Skeletal muscle tissue (tissue), 3 donors: ENCODE measurements at regions not wholly inside any gene's neighbourhood (a gene's known extent, or its start where the extent isn't known, plus 50 kb on each side); places are given as distances from the start of the nearest gene placed in this dataset.

ENCODE experiments used
- H3K27ac ChIP-seq: one replicate; pipeline ENCODE4 v1.7.0; 2013; ENCODE audit warnings: mild to moderate bottlenecking, low read depth, low read length, inconsistent platforms
- H3K27me3 ChIP-seq, 3 donors: one replicate each; pipeline ENCODE4 v1.7.0; 2013; ENCODE audit warnings: low read length in 3 of 3; ENCODE audit not compliant: control insufficient read depth in 3 of 3, insufficient read depth in 3 of 3
- H3K36me3 ChIP-seq, 3 donors: one replicate each; pipeline ENCODE4 v1.7.0; 2013; ENCODE audit warnings: low read length in 3 of 3; ENCODE audit not compliant: control insufficient read depth in 3 of 3, insufficient read depth in 3 of 3
- H3K4me1 ChIP-seq, 3 donors: one replicate each; pipeline ENCODE4 v1.7.0; 2013; ENCODE audit warnings: low read length in 3 of 3, mild to moderate bottlenecking in 3 of 3; ENCODE audit not compliant: control insufficient read depth in 3 of 3, insufficient read depth in 3 of 3
- H3K4me3 ChIP-seq, 3 donors: one replicate each; pipeline ENCODE4 v1.7.0; 2013; ENCODE audit warnings: low read length in 3 of 3
- H3K9ac ChIP-seq, 3 donors: one replicate each; pipeline ENCODE4 v1.7.0; 2013; ENCODE audit warnings: low read length in 3 of 3, mild to moderate bottlenecking in 3 of 3, moderate library complexity in 2 of 3, low read depth in 1 of 3
- H3K9me3 ChIP-seq, 3 donors: one replicate each; pipeline ENCODE4 v1.7.0; 2013; ENCODE audit warnings: low read length in 3 of 3; ENCODE audit not compliant: control insufficient read depth in 3 of 3
- donor health status: Osteomylitis.

DNA sequence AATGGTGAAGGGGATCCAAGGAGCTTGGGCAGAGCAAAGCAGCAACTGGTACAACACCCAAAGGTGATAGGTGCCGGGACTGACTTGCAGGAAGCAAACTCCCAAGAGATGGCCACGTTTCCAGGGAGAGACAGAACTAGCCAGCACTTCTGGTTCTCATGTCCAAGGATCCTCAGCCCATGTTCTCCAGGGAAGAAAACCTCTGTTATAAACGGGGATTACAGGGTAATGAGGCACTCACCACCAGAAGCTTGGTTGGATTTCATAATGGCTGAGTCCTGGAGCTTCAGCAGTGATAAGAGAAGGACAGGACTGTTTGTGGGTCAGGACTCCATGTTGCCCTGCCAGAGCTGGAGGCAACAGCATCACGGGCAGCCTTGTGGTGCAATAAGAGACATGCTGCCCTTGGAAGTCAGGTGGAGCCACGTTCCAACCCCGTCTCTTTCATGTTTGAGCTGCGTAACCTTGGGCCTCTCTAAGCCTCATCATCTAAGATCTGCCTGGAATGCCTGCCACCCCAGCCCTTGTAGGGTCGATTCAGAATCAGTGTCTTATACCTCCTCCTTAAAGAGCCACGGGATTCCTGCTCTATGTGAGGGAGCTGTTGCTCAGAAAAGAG lies 181.0 kb downstream of the ABHD5 start:
- Histone ChIP-seq H3K36me3 (no peaks in the 10 kb centered on the region), H3K27ac (no peak overlapping the region), H3K27me3 (peaks cover 0 to 19% (median 18%) of the 10 kb centered on the region in 3 donors), H3K4me3 (no peak overlapping the region), H3K9ac (no peak overlapping the region), H3K9me3 (no peaks in the 10 kb centered on the region), H3K4me1 (no peaks in the 10 kb centered on the region)

DNA sequence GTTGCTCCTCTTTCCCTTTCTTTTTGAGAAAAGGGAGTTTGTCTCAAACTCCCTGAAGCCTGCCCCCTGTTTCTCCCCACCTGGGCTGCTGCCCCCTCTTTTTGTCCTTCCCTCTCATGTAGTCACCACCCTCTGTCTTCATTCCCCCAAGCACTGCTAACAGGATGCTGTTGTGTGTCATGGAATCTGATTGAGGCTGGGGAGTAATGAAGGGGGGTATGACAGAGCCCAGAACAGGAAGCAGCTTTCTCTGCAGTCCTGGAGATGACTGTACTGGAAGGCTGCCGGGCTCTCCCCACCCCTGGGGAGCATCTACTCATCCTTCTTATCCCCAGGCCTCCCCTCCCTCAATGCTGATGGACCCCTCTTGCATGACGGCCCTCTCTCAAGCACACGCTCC lies 181.6 kb downstream of the ABHD5 start:
- H3K4me3 ChIP-seq = no peak overlapping the region
- H3K36me3 ChIP-seq = no peaks in the 10 kb centered on the region
- H3K4me1 ChIP-seq = no peaks in the 10 kb centered on the region
- H3K27me3 ChIP-seq = peaks cover 0 to 21% (median 19%) of the 10 kb centered on the region in 3 donors
- no peak overlapping the region for H3K9ac ChIP-seq
- no peak overlapping the region for H3K27ac ChIP-seq
- no peaks in the 10 kb centered on the region for H3K9me3 ChIP-seq

DNA sequence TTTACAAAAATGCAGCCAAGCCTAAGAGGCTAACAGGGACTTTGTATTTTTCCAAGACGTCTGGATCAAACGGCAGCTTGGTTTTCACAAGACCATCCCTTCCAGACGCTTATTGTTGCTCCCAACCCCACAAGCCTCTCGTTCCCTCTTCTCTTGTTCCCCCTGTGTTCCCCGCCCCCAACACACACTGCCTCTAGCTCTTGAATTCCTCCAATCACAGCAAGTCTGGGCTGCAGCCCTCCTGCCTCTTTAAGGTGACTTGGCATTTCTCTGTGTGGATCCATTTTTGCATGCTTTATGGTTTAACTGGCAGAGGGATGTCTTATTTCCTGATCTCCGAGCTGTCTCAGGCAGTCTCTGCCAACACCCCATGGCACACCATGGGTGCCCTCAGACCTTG lies 182.2 kb downstream of the ABHD5 start:
- H3K36me3 ChIP-seq = no peaks in the 10 kb centered on the region
- no peaks in the 10 kb centered on the region for H3K9me3 ChIP-seq
- H3K4me1 ChIP-seq = no peaks in the 10 kb centered on the region
- H3K4me3 ChIP-seq = no peak overlapping the region
- H3K27ac ChIP-seq = no peak overlapping the region
- H3K9ac ChIP-seq = no peak overlapping the region
- H3K27me3 ChIP-seq = peaks cover 0 to 22% (median 21%) of the 10 kb centered on the region in 3 donors

DNA sequence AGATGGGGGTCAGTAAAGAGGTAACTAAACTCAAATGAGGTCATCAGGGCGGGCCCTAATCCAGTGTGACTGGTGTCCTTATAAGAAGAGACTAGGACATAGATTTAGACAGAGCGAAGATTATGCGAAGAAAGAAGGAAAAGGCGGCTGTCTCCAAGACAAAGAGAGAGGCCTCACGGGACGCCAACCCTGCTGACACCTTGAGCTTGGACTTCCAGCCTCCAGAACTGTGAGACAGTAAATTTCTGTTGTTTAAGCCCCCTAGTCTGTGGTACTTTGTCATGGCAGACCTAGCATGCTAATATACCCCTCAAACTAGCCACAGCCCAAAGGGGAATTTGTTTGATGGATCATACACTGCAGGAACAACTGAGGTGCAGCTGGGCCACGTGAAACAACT lies 183.0 kb downstream of the ABHD5 start:
- no peak overlapping the region for H3K4me3 ChIP-seq
- H3K27me3 ChIP-seq = peaks cover 0 to 22% (median 21%) of the 10 kb centered on the region in 3 donors
- no peaks in the 10 kb centered on the region for H3K36me3 ChIP-seq
- H3K27ac ChIP-seq = no peak overlapping the region
- H3K9me3 ChIP-seq = no peaks in the 10 kb centered on the region
- no peak overlapping the region for H3K9ac ChIP-seq
- H3K4me1 ChIP-seq = no peaks in the 10 kb centered on the region

DNA sequence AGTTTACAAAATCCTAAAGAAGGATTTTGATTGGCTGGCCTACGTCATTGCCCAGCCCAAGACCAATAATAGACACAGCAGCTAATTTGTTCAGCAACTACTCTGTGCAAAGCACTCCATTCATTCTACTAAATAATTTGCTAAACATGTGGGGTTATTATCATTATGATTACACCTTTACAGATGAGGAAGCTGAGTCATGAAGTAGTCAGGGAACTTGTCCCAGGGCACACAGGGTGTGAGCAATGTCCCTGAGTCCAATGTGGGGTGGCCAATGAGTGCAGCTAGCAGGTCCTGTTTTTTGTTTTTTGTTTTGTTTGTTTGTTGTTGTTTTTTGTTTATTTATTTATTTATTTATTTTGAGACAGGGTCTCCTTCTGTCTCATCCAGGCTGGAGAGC lies 183.6 kb downstream of the ABHD5 start:
- Histone ChIP-seq H3K4me1 (no peaks in the 10 kb centered on the region), H3K9ac (no peak overlapping the region), H3K9me3 (no peaks in the 10 kb centered on the region), H3K27me3 (peaks cover 0 to 22% (median 19%) of the 10 kb centered on the region in 3 donors), H3K36me3 (no peaks in the 10 kb centered on the region), H3K4me3 (no peak overlapping the region), H3K27ac (no peak overlapping the region)

DNA sequence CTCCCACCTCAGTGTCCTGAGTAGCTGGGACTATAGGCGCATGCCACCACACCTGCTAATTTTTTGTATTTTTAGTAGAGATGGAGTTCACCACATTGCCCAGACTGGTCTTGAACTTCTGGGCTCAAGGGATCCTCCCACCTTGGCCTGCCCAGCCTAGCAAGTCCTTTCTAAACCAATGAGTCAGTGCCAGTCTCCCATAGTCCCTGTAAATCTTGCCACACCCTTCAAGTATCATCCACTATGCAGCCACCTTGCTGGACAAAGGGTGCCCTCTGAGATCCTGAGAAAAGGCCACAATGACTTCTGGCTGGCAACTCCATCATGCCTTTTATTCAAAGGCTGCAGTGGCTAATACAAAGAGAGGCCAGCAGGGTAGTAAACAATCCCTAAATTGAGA lies 184.0 kb downstream of the ABHD5 start:
- H3K27ac ChIP-seq = no peak overlapping the region
- peaks cover 0 to 22% (median 15%) of the 10 kb centered on the region in 3 donors for H3K27me3 ChIP-seq
- H3K9me3 ChIP-seq = no peaks in the 10 kb centered on the region
- H3K4me3 ChIP-seq = no peak overlapping the region
- no peaks in the 10 kb centered on the region for H3K4me1 ChIP-seq
- H3K9ac ChIP-seq = no peak overlapping the region
- H3K36me3 ChIP-seq = no peaks in the 10 kb centered on the region

DNA sequence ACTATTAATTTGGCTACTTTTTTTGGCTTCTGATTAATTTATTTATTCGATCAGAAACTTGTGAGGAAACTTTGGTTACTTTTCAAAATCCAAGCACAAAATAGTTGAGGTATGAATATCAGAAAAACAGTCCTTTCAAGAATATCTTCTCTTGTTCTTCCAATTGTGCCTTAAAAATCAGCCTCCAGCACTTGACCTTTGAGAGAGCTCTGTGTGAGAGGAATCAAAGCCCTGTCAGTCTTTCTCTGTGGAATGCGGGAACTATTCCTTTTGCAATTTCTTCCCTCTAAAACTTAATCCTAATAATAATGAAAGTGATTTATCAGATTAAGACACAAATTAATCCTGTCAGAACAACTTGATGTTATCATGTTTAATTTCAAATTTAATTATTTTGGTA lies 185.9 kb downstream of the ABHD5 start:
- Histone ChIP-seq H3K27ac (no peak overlapping the region), H3K36me3 (no peaks in the 10 kb centered on the region), H3K9me3 (no peaks in the 10 kb centered on the region), H3K9ac (no peak overlapping the region), H3K4me3 (no peak overlapping the region), H3K27me3 (peaks cover 0 to 17% (median 8%) of the 10 kb centered on the region in 3 donors), H3K4me1 (no peaks in the 10 kb centered on the region)

DNA sequence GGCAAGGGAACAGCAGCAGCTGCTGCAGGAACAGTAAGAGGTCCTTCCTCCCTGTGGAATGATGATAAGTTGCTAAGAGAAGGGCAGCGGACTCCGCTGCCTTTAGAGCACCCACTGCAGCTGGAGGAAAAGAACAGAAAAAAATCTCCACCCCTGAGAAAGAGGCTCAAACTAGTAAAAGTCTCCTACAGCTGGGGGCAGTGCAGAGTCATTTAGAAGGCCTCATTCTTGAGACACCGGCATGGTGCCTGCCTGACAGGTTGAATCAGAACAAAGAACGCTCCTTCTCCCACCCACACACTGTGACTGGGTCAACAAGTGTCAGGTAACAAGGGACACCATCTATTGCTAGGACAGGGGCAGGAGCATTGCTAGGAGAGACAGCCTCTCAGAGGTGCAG lies 188.4 kb downstream of the ABHD5 start:
- Histone ChIP-seq H3K27ac (no peak overlapping the region), H3K4me1 (peaks cover 0 to 2% (median 0%) of the 10 kb centered on the region in 3 donors), H3K27me3 (peaks cover 0 to 6% (median 3%) of the 10 kb centered on the region in 3 donors), H3K36me3 (no peaks in the 10 kb centered on the region), H3K9ac (no peak overlapping the region), H3K4me3 (no peak overlapping the region), H3K9me3 (no peaks in the 10 kb centered on the region)

DNA sequence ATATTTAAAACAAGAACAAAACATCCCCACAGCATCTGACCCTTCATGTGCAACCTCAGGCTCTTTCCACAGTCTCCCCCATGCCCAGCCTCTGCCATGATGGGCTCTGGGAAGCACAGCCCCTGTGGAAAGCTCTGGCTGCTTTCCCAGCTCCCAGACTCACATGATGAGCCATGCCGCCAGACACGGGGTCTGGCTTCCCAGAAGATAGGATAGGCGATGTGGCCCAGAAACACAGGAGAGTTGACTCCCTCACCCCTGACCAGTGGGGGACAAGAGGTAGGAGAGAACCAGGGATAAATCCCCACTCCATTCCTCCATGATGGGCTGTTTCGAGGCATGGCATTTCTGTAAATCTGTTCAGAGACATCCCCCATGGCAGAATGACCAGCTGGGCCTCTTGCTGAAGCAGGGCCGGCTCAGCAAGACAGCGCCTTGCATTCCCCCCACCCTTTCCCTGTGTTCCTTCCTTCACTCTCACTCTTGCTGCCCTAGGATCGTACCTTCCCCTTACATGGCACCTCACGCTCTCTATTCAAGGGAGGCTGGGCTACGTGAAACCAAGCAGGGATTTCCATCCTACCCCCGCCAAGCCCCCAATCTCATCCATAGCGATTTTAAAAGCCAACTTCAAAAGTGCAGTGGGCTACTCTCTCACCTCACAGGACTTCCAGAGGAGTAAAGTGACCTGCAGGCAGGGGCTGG lies 192.4 kb downstream of the ABHD5 start:
- H3K36me3 ChIP-seq = no peaks in the 10 kb centered on the region
- no peaks in the 10 kb centered on the region for H3K27me3 ChIP-seq
- H3K9ac ChIP-seq = no peak overlapping the region
- no peaks in the 10 kb centered on the region for H3K9me3 ChIP-seq
- peaks cover 0 to 8% (median 5%) of the 10 kb centered on the region in 3 donors for H3K4me1 ChIP-seq
- no peak overlapping the region for H3K27ac ChIP-seq
- no peak overlapping the region for H3K4me3 ChIP-seq

DNA sequence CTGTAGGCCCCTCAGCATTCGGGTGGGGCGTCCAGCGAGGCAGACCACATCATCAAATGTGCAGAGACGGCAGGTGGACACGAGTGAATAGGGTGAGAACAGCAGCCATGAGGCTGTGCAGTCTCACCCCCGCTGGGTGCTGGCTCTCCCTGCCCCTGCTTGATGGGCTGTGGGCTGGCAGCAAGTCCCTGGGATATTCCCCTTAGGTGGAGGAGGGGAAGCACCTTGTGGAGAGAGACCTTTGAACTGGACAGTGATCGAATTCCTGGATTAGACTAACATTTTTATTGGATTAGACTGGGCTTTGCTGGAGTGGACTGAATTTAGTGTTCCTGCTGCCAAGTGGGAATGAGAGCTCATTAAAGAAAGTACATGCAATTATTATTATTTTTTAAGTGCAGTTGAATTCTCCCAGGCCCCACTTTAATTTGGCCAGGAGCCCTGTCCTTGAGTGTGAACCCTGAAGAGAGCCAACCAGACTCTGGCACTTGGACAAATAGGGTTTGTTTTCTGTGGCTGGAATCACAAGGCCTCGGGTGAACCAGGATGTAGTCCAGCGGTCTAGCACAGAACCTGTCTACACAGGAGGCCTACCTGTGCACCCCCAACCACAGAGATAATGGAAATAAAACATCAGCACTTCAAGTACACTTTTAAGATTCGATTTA lies 193.1 kb downstream of the ABHD5 start:
- no peak overlapping the region for H3K9ac ChIP-seq
- peaks cover 0 to 8% (median 5%) of the 10 kb centered on the region in 3 donors for H3K4me1 ChIP-seq
- no peak overlapping the region for H3K4me3 ChIP-seq
- no peaks in the 10 kb centered on the region for H3K27me3 ChIP-seq
- no peak overlapping the region for H3K27ac ChIP-seq
- H3K9me3 ChIP-seq = no peaks in the 10 kb centered on the region
- H3K36me3 ChIP-seq = no peaks in the 10 kb centered on the region
